ENCODE measurements at regions not wholly inside any gene's neighbourhood (a gene's known extent, or its start where the extent isn't known, plus 50 kb on each side); places are given as distances from the start of the nearest gene placed in this dataset.
A peak's percentile ranks its signal among the peaks of the same experiment; 100 is the strongest.

DNA sequence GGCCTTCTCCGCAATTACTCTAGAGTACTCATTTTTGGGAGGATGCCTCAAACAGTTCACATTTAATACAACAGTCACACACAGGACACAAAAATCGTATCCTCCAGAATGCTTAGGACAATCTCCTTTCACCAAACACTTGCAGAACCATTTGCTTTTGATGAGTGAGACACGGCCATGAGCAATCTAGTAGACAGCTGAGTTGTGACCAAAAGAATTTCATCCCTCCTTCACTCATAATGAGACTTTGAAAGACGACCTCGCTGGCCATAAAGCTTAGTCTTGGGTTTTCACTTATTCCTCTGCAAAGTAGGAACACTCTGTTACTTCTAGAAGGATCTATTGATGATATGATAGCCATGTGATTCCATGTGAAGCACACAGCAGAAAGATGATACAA lies 87.5 kb upstream of the SLC35G4 start:
- intact Hi-C loops (cut with DNase I), result no loop called here
- H3K27ac ChIP-seq, result no peak overlapping the region
- DNase-seq, result no peak
- WGBS, 2 donors, result 76 to 86% methylated on average over 5 of the region's 5 CpGs
- no peaks in the 10 kb centered on the region for H3K36me3 ChIP-seq
- no peak for ATAC-seq
- no peak overlapping the region for H3K4me3 ChIP-seq
- peaks cover 0 to 6% (median 0%) of the 10 kb centered on the region in 7 donors for H3K27me3 ChIP-seq
- TF ChIP-seq, protein P1, sequence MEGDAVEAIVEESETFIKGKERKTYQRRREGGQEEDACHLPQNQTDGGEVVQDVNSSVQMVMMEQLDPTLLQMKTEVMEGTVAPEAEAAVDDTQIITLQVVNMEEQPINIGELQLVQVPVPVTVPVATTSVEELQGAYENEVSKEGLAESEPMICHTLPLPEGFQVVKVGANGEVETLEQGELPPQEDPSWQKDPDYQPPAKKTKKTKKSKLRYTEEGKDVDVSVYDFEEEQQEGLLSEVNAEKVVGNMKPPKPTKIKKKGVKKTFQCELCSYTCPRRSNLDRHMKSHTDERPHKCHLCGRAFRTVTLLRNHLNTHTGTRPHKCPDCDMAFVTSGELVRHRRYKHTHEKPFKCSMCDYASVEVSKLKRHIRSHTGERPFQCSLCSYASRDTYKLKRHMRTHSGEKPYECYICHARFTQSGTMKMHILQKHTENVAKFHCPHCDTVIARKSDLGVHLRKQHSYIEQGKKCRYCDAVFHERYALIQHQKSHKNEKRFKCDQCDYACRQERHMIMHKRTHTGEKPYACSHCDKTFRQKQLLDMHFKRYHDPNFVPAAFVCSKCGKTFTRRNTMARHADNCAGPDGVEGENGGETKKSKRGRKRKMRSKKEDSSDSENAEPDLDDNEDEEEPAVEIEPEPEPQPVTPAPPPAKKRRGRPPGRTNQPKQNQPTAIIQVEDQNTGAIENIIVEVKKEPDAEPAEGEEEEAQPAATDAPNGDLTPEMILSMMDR (IDR thresholded peaks at IDR 0.05), result no peak
- no peaks in the 10 kb centered on the region for H3K4me1 ChIP-seq
- H3K9me3 ChIP-seq, result no peaks in the 10 kb centered on the region

DNA sequence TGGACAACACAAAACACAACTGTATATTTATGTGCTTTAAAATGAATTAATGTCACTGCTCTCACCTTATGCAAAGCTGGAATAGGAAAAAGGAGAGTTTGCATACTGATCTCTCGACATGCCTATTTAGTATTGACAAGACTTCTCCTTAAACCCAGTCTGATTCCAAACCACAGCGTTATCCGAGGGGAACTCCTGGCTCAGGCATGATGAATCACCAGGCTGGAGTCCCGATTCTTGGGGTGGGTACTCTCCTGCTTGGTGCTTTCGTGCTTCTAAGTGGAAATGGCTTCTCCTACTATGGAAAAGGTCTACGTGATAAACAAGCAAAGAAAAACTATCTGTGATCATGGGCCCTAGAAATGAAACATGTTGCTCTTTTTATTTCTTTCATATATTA lies 88.9 kb upstream of the SLC35G4 start:
- TF ChIP-seq, protein P1 (IDR thresholded peaks at IDR 0.05), result no peak
- no peaks in the 10 kb centered on the region for H3K36me3 ChIP-seq
- intact Hi-C loops (cut with DNase I), result no loop called here
- no peaks in the 10 kb centered on the region for H3K9me3 ChIP-seq
- 84 to 89% methylated on average over 6 of the region's 6 CpGs for WGBS, 2 donors
- no peak for ATAC-seq
- no peak for DNase-seq
- H3K4me1 ChIP-seq, result no peaks in the 10 kb centered on the region
- peaks cover 0 to 6% (median 0%) of the 10 kb centered on the region in 7 donors for H3K27me3 ChIP-seq
- H3K27ac ChIP-seq, result no peak overlapping the region
- no peak overlapping the region for H3K4me3 ChIP-seq

DNA sequence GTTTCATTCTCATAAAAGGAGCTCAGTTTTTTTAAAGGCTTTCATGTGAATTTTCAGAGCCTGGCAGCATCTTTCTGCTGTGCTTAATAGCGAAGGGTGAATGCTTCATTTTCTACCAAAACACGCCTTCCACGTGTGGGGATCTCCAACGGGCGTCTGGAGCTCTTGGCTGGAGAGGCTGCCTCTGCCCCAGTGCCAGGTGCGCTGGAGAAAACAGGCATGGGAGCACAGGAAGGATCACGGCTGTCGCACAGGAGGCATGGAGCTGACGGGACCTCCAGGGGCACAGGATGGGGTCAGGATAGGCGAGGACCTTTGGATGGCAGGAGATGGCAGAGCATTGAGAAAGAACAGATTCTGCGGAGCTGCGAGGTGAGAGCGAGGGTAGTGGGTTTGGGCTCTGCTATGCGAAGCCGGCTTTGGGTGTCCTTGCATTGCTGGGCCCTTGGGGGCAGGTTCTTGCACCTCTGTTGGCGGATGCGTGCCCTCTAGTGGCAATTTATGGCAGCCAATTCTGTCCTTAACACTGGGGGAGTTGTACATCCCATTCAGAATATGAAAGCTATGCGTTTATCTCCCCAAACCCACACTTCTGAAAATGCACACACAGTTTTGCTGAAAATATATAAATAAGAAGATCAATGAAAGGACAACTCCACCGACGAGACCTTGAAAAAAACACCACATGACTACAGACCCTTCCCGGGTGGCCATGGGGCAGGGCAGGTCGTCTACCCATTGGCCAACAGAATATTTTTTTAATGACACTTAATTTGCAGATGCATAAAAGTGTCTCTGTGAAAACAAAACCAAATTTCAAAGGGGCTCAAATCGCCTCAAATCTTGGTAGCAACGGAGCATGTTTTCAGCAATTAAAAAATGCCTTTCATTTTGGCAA lies 90.4 kb upstream of the SLC35G4 start:
- no peaks in the 10 kb centered on the region for H3K4me1 ChIP-seq
- DNase-seq, result peak in 1 of 2 donors; percentile 14
- TF ChIP-seq, protein P1 (IDR thresholded peaks at IDR 0.05), result peak; percentile 26 to 69 (median 57)
- intact Hi-C loops (cut with DNase I), result loop anchor here in 2 of 10 donors (10.0 kb wide), 1 partner anchor 204 kb away; no protein-coding TSS in a partner anchor
- H3K36me3 ChIP-seq, result no peaks in the 10 kb centered on the region
- no peak overlapping the region for H3K4me3 ChIP-seq
- WGBS, 2 donors, result 48 to 50% methylated on average over 24 of the region's 24 CpGs
- peak in 5 of 8 donors; percentile 50 to 62 (median 55) for ATAC-seq
- no peak overlapping the region for H3K27ac ChIP-seq
- H3K9me3 ChIP-seq, result no peaks in the 10 kb centered on the region
- H3K27me3 ChIP-seq, result peaks cover 0 to 6% (median 0%) of the 10 kb centered on the region in 7 donors

DNA sequence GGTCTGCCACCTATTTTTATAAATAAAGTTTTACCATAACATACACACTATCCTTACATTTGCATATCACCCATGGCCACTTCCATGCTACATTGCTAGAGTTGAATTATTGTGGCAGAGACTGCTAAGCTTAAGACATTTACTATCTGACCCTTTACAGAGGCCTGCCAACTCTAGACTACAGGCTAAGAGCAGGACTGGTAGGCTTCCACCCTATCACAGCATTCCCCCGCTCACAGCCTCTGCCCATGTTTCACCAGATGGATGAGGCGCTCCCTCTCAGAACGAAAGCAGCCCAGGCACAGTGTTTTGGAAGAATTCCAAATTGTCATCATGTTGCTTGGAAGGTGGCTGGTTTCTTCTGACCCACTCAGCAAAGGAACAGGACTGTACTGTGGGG lies 91.7 kb upstream of the SLC35G4 start:
- TF ChIP-seq, protein P1 (IDR thresholded peaks at IDR 0.05), result no peak
- no peaks in the 10 kb centered on the region for H3K9me3 ChIP-seq

More for the DNA sequence above, 91.7 kb upstream of the SLC35G4 start:
- ATAC-seq (no peak), DNase-seq (no peak)
- WGBS, 2 donors, result 58 to 75% methylated on average over 3 of the region's 3 CpGs
- no peak overlapping the region for H3K27ac ChIP-seq
- H3K36me3 ChIP-seq, result no peaks in the 10 kb centered on the region
- peaks cover 0 to 1% (median 0%) of the 10 kb centered on the region in 7 donors for H3K27me3 ChIP-seq
- H3K4me1 ChIP-seq, result no peaks in the 10 kb centered on the region
- H3K4me3 ChIP-seq, result no peak overlapping the region
- intact Hi-C loops (cut with DNase I), result loop anchor here in 2 of 10 donors (10.0 kb wide), 1 partner anchor 203 kb away; no protein-coding TSS in a partner anchor

Measured in heart right ventricle (tissue), 16 donors.